Glutamatergic neuron (in vitro differentiated cells): ENCODE measurements at regions not wholly inside any gene's neighbourhood (a gene's known extent, or its start where the extent isn't known, plus 50 kb on each side); places are given as distances from the start of the nearest gene placed in this dataset.

Experiments used
- DNase-seq: peaks from one replicate; pipeline ENCODE4 v3.0.0; 2022
- H3K27ac Mint-ChIP-seq: one replicate; pipeline ENCODE4 v1.8.0; 2020; ENCODE audit warnings: mild to moderate bottlenecking, mixed read lengths, inconsistent platforms; ENCODE audit not compliant: unreplicated experiment
- H3K27me3 Mint-ChIP-seq: one replicate; pipeline ENCODE4 v1.8.0; 2020; ENCODE audit warnings: mild to moderate bottlenecking, moderate library complexity, mixed read lengths, inconsistent platforms; ENCODE audit not compliant: unreplicated experiment
- H3K36me3 Mint-ChIP-seq: one replicate; pipeline ENCODE4 v1.8.0; 2020; ENCODE audit warnings: mild to moderate bottlenecking, mixed read lengths, inconsistent platforms; ENCODE audit not compliant: unreplicated experiment
- H3K4me1 Mint-ChIP-seq: one replicate; pipeline ENCODE4 v1.8.0; 2020; ENCODE audit warnings: mild to moderate bottlenecking, low read depth, mixed read lengths, inconsistent platforms; ENCODE audit not compliant: unreplicated experiment
- H3K4me3 Mint-ChIP-seq: one replicate; pipeline ENCODE4 v1.8.0; 2020; ENCODE audit warnings: mild to moderate bottlenecking, mixed read lengths, inconsistent platforms; ENCODE audit not compliant: unreplicated experiment
- H3K9me3 Mint-ChIP-seq: one replicate; pipeline ENCODE4 v1.8.0; 2020; ENCODE audit warnings: mild to moderate bottlenecking, moderate library complexity, mixed read lengths, inconsistent platforms; ENCODE audit not compliant: unreplicated experiment
- CTCF ChIP-seq: fragments of 200-600 bp; sonication (generic); IDR thresholded peaks from one replicate; pipeline ENCODE4 v1.5.0; 2021; ENCODE audit not compliant: partially characterized antibody, unreplicated experiment

- no peak overlapping the region for H3K27ac Mint-ChIP-seq
- peaks cover under 1% of the 10 kb centered on the region for H3K36me3 Mint-ChIP-seq
- no peak for TF ChIP-seq CTCF
- no peaks in the 10 kb centered on the region for H3K9me3 Mint-ChIP-seq
- H3K4me1 Mint-ChIP-seq: no peaks in the 10 kb centered on the region
- DNase-seq: no peak
- no peak overlapping the region for H3K4me3 Mint-ChIP-seq
- H3K27me3 Mint-ChIP-seq: no peaks in the 10 kb centered on the region
Measured at GRCh38 chr7:91407942-91408341, 143.7 kb downstream of the FZD1 start.

DNA sequence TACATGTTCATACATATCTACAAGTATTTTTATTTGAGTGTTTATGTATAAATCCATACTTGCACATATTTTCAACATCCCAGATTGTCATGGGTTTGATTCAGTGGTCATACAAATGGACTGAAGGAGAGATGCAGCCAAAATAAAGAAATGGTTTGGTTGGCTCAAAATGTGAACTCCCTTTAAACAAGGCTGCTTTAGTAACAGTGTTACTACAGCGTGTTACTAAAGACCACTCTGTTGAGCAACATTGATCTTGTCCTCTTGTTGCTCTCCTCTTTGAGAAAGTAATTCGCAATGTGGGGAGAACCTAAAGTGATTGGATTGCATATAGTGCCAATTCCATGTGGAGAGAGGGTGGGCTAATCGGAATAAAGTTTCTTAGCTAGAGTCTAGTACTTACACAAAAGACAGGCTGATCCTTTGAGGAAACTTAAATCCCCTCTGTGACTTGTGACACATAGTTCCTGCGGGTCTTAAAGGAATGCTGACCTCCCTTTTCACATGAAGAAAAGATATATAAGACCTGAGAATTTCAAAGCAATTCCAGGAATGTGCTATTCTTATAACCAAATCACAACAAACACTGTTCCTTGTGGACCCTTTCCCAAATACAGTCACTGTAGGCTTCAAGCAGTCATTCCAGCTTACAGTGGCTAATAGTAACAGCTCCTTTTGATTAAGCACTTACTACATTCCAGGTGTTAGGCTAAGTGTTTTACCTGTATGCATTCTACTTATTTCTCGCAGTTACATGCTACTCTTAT is 144.3 kb downstream of the FZD1 start:
- TF ChIP-seq CTCF: no peak
- H3K9me3 Mint-ChIP-seq: no peaks in the 10 kb centered on the region

DNA sequence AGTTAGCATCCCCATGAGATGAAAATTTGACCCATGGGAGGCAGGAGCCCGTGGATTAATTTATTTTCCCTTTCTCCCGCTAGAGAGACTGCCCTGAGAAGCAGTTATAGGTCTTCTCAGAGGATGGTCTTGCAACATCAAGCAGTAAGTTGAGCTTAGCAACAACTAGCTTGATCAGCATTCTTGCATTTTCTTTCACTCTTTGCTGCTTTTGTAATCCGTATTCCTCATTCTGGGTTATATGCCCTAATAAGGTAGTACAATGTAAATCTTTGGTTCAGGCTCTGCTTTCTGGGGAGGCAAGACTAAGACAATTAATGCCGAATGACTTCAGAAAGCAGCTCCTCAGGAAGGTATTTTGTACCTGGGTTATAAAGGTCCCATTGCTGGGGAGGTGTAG is 146.8 kb downstream of the FZD1 start:
- no peak for TF ChIP-seq CTCF
- Mint-ChIP-seq H3K27ac (no peak overlapping the region), H3K36me3 (no peaks in the 10 kb centered on the region), H3K9me3 (peaks cover 2% of the 10 kb centered on the region), H3K4me1 (peaks cover 7% of the 10 kb centered on the region), H3K4me3 (no peak overlapping the region), H3K27me3 (no peaks in the 10 kb centered on the region)
- DNase-seq: no peak

More for the DNA sequence above, 144.3 kb downstream of the FZD1 start:
- Mint-ChIP-seq H3K4me1 (no peaks in the 10 kb centered on the region), H3K27me3 (no peaks in the 10 kb centered on the region), H3K4me3 (no peak overlapping the region), H3K36me3 (no peaks in the 10 kb centered on the region), H3K27ac (no peak overlapping the region)
- DNase-seq: no peak

GRCh38 chr7:91412298-91412697 is 148.1 kb downstream of the FZD1 start:
- no peaks in the 10 kb centered on the region for H3K36me3 Mint-ChIP-seq

More at GRCh38 chr7:91412298-91412697, 148.1 kb downstream of the FZD1 start:
- Mint-ChIP-seq H3K4me3 (no peak overlapping the region), H3K27ac (no peak overlapping the region), H3K27me3 (no peaks in the 10 kb centered on the region), H3K9me3 (peaks cover 5% of the 10 kb centered on the region), H3K4me1 (peaks cover 18% of the 10 kb centered on the region)
- TF ChIP-seq CTCF: no peak
- no peak for DNase-seq
